C4-2B (cell line): ENCODE measurements at regions not wholly inside any gene's neighbourhood (a gene's known extent, or its start where the extent isn't known, plus 50 kb on each side); places are given as distances from the start of the nearest gene placed in this dataset.

Experiments used
- ZFX ChIP-seq: fragments of 450-650 bp; IDR thresholded peaks from 2 replicates; pipeline ENCODE4 v1.6.1; 2017
- TF ChIP-seq, protein P1 (sequence below): fragments of 450-650 bp; conservative IDR thresholded peaks from 2 replicates; pipeline ENCODE4 v1.5.1; 2017; ENCODE audit warnings: mild to moderate bottlenecking

DNA sequence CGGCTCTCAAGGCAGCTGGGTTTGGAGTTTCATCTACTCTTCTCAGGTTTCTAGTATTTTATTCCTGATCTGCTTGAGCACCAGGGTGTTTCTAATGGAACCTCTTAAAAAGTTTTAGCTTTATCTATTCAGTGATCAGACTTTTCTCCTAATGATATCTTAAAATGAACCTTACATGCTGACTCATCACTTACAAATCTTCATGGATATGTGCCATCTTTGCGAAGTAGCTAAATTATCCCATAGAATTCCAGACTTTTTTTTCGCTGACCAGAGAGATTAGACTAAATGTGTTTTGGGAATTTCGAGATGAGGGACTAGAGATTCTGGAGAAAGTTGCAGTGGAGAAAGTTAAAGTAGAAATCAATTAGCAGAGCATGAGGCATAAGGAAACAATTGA is 401.0 kb downstream of the GRB14 start:
- TF ChIP-seq, protein P1, sequence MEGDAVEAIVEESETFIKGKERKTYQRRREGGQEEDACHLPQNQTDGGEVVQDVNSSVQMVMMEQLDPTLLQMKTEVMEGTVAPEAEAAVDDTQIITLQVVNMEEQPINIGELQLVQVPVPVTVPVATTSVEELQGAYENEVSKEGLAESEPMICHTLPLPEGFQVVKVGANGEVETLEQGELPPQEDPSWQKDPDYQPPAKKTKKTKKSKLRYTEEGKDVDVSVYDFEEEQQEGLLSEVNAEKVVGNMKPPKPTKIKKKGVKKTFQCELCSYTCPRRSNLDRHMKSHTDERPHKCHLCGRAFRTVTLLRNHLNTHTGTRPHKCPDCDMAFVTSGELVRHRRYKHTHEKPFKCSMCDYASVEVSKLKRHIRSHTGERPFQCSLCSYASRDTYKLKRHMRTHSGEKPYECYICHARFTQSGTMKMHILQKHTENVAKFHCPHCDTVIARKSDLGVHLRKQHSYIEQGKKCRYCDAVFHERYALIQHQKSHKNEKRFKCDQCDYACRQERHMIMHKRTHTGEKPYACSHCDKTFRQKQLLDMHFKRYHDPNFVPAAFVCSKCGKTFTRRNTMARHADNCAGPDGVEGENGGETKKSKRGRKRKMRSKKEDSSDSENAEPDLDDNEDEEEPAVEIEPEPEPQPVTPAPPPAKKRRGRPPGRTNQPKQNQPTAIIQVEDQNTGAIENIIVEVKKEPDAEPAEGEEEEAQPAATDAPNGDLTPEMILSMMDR, result no peak
- no peak for TF ChIP-seq ZFX
